ENCODE measurements at regions not wholly inside any gene's neighbourhood (a gene's known extent, or its start where the extent isn't known, plus 50 kb on each side); places are given as distances from the start of the nearest gene placed in this dataset.

DNA sequence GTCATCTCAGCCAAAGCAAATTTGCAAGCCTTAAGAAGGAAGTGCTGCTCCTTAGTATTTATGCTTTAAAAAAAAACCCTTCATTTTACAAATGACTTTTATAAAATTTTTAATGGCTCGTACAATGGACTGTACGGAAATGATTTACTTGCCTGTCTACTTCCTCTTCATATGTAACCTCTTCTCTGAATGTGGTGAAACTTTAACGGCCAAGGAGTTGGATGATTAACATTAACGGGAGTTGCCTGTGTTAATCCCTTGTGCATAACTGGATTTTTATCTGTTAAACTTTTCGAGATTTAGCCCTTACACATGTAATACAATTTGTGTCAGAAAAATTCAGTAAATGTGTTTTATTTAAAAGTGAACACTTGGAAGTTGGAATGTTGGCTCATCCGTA is 429.4 kb downstream of the TBC1D4 start:
- DNase-seq (ENCODE audit: low read depth) = no peak

DNA sequence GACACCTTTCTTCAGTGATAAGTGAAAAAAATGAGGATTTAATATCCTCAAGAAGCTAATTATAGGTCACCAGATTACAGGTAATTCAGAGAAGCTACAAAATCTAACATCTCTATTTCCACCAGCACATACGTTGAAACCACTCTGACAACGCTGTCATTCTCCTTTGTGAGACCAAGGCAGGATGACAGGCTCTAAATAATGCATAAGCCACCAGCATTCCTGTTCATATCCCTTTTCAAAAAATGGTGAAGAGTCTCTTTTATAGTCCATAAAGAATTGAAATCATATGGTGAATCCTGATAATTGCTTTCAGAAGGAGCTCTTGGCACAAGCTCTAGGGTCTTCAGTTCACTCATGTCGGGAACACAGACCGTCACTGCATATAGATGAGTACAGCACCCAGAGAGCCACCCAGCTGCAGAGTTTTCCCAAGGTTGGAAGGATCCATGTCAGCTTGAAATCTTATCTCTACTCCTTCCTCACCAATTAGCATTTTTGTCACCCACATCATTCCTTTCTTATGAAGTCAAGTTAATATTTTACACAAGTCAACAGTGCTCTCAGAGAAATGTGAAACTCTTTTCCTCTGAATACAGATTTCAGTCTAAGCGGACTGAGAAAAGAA is 431.4 kb downstream of the TBC1D4 start:
- DNase-seq (ENCODE audit: low read depth) = no peak

DNA sequence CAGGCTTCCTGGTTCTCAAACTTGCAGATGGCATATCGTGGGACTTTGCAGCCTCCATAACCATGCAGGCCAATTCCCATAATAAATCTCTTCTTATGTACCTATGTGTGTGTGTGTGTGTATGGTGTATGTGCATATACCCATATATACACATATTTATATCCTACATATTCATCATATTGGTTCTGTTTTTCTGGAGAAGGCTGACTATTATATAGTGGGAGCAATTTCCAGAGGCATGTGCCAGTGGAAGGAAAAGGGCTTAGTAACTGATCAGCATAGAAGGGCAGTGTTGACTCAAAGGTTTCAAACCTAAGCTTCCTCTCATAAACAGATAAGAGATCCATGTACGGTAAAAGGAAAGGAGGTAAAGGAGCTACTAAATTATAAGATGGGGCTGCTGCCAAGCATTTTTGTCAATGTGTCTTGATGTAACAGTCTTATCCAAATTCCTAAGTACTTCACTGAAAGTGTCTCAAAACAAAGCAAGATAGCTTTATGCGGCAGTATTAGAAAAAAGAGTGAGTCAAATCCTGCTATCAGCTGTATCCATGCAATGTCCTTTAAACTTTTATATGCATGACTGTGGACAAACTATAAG is 432.1 kb downstream of the TBC1D4 start:
- no peak for DNase-seq (ENCODE audit: low read depth)

DNA sequence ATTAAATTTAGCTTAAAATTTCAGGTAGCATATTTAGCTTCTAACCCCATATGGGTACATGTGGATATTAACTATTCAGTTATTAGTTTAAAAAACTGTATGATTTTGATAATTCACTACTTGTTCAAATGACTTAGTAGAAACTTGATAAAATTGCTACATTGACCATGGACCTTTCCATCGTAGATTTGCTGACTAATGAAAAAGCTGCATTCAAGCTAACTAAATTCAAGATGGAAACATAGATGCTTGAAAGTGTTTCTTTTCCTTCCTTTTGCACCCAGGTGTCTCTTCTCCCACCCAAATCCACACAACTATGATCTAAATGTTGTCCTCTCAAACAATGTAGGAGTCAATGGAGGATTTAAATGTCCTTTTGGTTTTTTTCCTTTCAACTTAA is 439.2 kb downstream of the TBC1D4 start:
- no peak for DNase-seq (ENCODE audit: low read depth)

DNA sequence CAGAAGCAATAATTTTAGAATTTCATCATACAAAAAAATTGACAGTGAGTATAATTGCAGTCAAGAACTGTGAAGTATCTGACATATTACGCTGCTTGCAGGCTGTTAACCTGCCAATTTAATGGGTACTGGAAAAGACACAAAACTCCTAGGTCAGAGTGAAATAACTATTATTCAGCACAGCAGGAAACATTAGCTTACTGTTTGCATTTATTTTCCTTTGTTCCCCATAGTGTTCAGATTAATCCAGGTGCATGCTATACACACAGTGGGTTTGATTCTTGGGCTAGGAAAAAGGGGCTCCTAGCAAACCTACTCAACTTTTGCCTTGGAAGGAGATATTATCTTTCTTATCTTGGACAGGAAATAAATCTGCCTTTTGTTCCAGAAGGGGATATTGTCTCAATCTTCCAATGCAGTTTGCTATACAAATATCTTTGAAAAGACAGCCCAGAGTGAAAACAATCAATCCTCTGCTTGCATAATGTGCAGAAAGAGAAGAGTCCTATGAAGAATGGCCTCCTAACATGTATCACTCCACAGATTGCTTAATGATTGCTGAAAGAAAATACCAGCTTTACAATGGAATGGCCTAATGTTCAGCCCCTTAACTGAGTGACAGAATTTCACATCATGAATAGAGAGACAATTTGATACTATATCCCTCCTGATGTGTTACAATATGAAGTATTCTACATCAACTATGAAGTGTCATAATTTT is 443.4 kb downstream of the TBC1D4 start:
- no peak for DNase-seq (ENCODE audit: low read depth)

DNA sequence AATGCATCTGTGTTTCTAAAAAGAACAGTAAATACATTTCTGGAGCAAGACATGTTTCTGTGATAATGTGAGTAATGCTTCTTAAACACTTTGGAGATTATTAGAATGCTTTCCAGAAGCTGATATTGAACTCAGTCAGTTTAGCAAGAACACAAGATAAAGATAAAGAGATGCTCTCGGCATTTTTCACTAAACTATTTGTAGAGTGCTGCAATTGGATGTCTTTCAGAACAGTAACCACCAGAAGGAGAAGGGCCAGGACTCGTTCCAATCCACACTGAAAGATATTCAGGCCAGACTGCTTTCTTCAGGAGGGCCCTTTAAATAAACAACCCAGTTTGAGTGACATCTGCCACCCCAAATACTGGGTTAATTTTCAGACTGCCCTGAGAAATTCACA is 456.0 kb downstream of the TBC1D4 start:
- no peak for DNase-seq (ENCODE audit: low read depth)

DNA sequence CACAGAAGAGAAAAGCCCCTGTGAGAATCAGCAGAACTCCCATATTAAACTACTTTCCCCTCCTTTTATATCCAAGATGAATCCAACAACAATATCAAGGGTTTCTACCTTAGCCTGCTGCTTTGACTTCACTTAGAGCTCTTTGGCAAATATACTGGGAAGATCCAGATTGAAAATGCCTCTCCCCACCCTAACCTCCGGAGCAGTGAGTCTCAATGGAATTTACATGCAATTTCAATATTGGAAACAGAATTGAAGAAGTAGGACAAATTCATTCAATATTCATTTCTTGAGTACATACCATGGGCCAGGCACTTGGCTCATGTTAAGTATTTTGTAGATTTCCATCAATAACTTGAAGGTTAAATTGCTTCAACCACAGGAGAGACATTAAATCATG is 457.4 kb downstream of the TBC1D4 start:
- no peak for DNase-seq (ENCODE audit: low read depth)

DNA sequence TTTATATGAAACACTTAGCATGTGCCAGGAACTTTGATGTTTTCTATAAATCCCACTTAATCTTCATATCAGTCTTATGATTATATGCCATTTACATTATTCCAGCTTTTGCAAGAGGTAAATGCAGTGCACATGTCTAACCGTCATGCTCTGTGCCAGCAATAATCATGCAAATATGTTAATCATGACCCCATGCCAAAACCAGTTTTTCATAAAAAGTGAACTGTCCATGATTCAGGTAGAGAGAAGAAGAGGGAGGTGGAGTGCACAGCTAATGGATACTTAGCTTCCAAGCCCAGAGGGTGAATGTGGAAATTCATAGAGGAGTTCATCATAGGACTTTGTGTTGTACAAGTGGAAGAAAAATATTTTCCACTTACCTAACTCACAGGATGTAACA is 458.4 kb downstream of the TBC1D4 start:
- DNase-seq (ENCODE audit: low read depth) = no peak

DNA sequence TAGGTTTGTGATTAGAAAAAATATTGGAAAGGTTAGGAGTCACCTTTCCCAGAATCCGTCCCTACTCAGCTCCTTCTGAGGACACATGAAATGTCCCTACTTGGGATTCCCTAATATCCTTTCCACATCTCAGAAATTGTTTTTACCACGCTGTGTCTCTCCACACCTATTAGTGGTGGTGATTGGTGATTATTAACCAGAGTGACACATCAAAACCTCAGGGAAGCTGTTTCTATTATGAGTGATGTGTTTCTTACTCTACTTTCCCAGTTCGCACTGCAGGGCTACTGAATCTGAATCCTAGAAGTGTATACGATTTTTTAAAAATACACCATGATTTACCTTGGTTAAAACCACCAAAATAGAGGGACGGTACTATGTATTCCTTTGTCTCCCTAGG is 460.8 kb downstream of the TBC1D4 start:
- DNase-seq (ENCODE audit: low read depth) = no peak

DNA sequence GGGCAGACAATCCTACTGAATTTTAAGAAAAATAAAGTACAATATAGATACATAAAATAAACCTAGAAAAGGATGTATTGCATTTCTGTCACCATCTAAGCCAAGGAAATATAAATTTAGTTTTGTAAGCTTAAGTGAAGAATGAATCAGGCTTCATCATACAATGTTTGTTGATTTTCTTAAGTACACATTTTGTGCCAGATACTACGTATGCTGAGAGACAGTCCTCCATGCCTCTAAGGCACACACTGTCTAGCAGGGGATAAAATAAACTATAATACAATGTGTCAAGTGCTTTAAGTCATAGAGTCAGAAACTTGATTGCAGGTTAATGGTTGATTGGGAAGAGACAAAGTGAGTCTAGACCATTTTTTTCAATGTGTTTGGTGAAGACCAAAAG is 465.7 kb downstream of the TBC1D4 start:
- DNase-seq (ENCODE audit: low read depth) = no peak

DNA sequence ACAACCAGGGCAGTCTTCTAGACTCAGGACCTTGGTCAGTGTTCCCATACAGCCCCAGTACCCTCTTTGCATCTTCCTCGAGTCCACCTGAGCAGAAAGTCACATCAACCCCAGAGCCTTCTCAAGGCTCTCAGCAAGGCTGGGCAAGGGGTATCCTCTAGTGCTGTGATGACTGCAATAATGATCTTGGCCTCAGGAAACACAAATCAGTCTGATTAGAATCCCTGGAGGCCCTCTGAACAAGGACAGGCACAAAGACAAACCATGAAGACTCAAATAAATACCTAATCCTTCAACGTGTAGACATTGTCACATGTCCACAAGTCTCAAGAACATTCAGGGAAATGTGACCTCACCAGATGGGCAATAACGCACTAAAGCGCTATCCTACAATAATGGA is 468.2 kb downstream of the TBC1D4 start:
- DNase-seq (ENCODE audit: low read depth) = no peak

DNA sequence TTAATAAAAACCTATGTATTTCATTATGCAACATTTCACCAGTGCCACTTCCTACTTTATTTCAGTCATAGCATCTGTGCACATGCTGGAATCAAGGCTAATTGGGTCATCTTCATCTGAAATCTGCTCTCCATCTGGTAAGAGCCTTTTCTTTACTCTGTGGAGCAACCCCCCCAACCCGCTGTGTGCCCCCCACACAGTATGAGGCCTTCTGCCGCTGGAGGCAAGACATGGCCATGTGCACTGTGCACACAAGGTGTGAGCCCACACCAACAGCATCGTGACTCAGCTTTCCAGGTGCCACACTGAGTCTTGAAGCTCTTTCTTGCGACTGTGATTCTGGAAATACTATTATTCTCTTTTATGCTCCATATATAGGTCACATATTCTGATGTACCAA is 471.0 kb downstream of the TBC1D4 start:
- no peak for DNase-seq (ENCODE audit: low read depth)

DNA sequence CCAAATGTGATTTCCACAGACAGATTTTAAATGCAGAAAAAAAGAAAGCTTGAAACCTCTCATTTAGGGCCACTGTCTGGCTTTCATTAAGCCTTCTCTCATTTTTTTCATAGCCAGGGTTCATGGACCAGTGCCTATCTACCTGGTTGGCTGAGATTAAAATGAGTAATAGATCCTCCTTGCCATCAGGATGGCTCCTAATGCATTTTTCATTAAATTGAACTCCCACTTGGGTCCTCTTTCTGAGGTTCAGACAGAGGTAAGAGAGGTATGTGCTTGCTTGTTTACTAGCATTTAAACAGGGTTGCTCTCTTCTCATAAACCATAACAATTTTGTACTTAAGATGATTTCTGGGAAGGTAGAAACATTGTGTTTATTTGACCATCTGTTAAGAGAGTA is 473.0 kb downstream of the TBC1D4 start:
- DNase-seq (ENCODE audit: low read depth) = no peak

DNA sequence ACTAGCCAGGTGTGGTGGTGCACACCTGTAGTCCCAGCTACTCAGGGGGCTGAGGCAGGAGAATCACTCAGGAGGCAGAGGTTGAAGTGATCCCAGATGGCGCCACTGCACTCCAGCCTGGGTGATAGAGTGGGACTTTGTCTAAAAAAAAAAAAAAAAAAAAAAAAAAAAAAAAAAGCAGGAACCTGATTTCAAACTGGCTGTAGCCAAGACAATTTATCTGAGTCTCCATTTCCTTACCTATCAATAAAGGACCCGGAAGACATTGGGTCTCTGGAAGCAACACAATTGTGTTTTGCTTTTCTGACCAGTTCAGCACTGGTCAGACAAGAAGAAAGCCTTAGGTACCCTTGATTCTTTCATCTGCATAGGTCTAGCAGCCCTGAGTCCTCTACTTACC is 491.0 kb downstream of the TBC1D4 start:
- no peak for DNase-seq (ENCODE audit: low read depth)

DNA sequence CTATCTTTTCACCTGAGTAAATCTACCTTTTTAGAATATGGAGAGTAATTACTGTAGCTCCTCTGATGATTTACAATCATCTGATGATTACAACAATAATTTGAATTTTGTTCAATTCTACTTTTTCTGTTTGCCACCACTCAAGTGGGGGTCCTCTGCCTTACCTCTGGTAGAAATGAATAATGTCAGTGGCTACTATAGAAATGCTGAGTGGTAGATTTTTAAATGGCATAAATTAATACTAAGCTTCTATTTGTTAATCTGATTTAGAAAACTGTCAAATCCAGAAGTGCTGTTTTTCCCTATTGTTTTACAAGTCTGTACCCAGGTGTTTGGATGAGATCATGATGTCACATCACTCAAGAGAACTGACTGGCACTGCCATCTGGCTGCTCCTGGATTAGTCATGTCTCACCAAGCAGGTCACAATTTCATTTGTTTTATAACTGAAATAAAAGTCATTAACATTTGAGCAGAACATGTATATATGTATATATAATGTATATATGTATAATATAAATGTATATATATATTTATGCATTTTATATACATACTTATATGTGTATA is 494.8 kb downstream of the TBC1D4 start:
- DNase-seq (ENCODE audit: low read depth) = no peak

DNA sequence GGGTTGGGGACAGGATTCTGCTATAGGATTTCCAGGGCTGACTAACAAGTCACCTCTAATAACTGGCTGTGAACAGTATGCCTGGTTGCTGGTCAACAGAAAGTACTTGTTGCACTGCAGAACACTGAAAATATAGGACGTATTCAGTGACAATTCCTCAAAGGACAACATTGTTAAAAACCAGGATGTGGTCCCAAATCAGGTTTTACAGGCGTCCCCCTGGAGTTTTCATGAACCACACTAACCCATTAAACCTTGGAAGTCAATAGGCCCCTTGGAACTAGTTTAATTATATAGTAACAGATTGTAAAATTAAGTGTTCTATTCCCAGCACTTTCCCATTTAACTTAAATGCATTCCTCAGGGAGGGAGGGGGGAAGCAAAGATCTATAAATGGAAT is 495.4 kb downstream of the TBC1D4 start:
- no peak for DNase-seq (ENCODE audit: low read depth)

DNA sequence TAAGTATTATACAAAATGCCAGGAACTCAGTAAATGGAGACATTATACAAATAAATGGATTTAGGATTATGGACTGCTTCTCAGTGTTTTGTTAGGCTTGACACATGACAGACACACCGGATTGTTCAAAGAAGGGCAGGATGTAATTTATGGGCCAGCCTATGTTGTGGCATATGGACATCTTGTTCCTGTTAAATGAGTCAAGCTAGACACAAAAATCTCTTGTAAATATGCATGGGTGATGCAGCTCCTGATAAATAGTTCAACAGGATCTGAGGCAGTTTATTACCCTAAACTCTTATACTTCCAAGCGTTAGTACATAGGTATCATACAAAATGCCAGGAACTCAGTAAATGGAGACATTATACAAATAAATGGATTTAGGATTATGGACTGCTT is 502.3 kb downstream of the TBC1D4 start:
- no peak for DNase-seq (ENCODE audit: low read depth)

DNA sequence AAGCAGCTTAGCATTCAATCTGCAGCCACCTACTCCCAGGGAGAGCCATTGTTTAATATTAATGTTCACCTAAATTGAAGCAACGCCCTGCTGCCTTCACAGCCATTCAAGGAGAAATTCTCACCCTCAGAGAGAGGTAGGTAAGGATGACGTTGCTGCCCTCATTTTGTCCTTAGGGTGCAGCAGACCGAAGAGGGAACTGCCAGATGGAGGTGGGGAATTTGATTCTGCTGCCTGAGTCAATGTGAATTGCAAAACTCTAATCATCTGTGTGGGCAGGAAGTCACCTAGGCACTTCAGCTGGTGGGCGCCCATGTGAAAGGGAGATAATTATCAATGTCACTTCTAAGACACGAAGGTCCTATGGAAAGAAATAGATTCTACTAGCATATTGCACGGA is 503.4 kb downstream of the TBC1D4 start:
- no peak for DNase-seq (ENCODE audit: low read depth)

DNA sequence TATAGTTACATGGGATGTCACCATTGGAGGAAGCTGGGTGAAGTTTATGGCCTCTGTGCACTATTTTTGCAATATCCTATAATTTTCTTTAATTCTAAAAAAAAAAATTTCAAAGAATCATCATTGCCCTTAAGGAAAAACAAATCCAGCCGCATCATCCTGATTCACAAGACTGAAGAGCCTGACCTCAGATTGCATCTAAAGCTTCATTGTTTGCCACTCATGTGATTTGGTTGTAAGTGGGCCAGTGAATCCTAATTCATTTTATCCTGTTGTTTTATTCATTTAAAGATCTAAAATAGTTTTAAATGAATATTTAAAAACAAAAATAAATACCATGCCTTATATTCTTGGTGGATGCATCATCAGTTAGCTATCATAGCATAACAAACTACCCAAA is 504.5 kb downstream of the TBC1D4 start:
- DNase-seq (ENCODE audit: low read depth) = no peak

DNA sequence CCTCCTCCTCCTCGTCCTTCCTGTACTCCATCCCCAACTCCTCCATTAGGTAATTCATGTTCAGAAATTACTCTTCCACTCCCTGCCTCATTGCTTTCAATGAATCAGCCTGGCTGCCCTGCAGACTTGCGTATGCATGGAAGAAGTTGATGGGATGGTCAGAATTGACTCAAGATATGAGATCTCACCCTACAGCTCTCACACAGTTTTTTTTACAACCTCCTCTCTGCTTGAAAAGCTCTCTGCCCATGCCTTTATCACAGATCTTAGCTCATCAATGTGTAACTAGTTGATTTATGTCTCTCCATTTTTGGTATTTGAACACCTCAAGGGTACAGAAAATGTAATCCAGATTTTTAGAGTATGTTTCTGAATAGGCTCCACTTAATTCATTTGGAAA is 506.9 kb downstream of the TBC1D4 start:
- no peak for DNase-seq (ENCODE audit: low read depth)

DNA sequence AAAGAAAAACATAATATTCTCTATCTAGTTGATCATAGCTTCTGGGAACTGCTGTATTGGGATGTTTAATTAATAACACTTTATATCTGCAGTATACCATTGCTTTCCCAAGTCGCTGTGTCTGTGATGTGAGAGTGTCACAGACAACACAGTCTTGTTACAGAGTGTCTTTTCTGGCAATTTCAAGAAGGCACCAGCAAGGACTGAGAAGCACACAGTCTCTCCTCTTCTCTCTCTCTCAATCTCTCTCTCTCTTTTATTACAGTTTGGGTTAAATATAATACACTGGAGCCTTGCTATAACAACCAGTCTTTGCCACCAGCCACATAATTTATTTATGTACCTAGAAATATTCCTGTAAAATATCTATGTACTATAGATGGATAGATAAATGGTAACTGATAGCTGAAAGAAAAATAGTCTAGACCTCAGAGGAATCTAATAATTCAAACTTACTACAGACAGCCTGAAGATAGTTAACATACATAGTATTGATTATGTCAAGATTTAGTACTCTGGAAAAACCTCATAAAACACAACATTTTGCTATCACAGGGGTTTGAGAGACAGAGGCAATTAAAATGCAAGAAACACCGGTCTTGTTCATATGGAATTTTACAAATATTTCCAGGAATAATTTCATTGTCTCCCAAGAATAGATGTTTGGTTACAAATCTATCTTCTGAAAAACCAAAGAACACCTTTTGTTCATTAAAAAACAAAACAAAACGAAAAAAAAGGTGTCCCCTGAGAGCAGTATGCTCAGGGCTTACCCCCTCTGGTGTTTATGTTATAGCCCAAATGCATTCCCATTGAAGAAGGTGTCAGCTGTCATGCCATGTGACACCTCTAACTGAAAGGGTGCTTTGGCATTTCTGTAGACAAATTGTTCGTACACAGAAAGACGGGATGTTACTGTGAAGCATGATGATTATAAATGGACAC is 507.8 kb downstream of the TBC1D4 start:
- DNase-seq (ENCODE audit: low read depth) = no peak

DNA sequence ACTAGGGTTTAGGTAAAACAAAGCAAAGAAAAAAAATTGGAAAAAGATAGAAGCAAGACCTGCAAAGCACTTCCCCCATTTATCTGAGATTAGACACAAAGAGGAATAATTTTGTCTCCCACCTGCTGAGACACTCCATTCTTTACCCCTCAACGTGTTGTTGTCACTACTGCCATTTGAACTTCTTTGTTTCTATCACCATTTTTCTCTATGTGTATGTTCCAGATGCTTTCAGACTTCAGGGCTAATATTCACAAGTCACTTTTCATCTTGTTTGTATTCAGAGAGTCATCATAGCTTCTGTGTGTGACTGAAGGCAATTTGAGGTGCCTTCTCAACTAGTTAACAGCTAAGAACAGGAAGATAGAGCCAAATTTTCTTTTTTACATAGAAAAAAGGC is 512.5 kb downstream of the TBC1D4 start:
- DNase-seq (ENCODE audit: low read depth) = no peak
